Stimulated activated CD4-positive, alpha-beta T cell treated with anti-CD3 and anti-CD28 coated beads, Interleukin-4, amount 100 ng/mL, for 24 hours (primary cell): ENCODE measurements at regions not wholly inside any gene's neighbourhood (a gene's known extent, or its start where the extent isn't known, plus 50 kb on each side); places are given as distances from the start of the nearest gene placed in this dataset.

Source experiments
- DNase-seq: peaks from one replicate; pipeline ENCODE4 v3.0.0-alpha.2; 2020

GRCh38 chr17:71315568-71315967, 805.3 kb upstream of the SOX9 start:
- no peak for DNase-seq

- no peak for DNase-seq
Measured at GRCh38 chr17:71316176-71316897, 804.5 kb upstream of the SOX9 start.

GRCh38 chr17:71320009-71320796, 800.6 kb upstream of the SOX9 start:
- DNase-seq = no peak

- no peak for DNase-seq
Measured at GRCh38 chr17:71325117-71325516, 795.7 kb upstream of the SOX9 start.

- DNase-seq = no peak
Measured at GRCh38 chr17:71325886-71326285, 794.9 kb upstream of the SOX9 start.

GRCh38 chr17:71327376-71328059, 793.3 kb upstream of the SOX9 start:
- no peak for DNase-seq

- no peak for DNase-seq
Measured at GRCh38 chr17:71329310-71330098, 791.3 kb upstream of the SOX9 start.

GRCh38 chr17:71330099-71330375, 790.8 kb upstream of the SOX9 start:
- DNase-seq = no peak

GRCh38 chr17:71331754-71332325, 789.0 kb upstream of the SOX9 start:
- DNase-seq = no peak

- DNase-seq = no peak
Measured at GRCh38 chr17:71334048-71334751, 786.6 kb upstream of the SOX9 start.

GRCh38 chr17:71335212-71335611, 785.6 kb upstream of the SOX9 start:
- DNase-seq = no peak

- no peak for DNase-seq
Measured at GRCh38 chr17:71337938-71338337, 782.9 kb upstream of the SOX9 start.

- no peak for DNase-seq
Measured at GRCh38 chr17:71338396-71338795, 782.4 kb upstream of the SOX9 start.

- no peak for DNase-seq
Measured at GRCh38 chr17:71339206-71339605, 781.6 kb upstream of the SOX9 start.

- no peak for DNase-seq
Measured at GRCh38 chr17:71342737-71343136, 778.1 kb upstream of the SOX9 start.

- DNase-seq = no peak
Measured at GRCh38 chr17:71349908-71350600, 770.8 kb upstream of the SOX9 start.

GRCh38 chr17:71360301-71360700, 760.5 kb upstream of the SOX9 start:
- DNase-seq = no peak

GRCh38 chr17:71361656-71362450, 759.0 kb upstream of the SOX9 start:
- DNase-seq = no peak

GRCh38 chr17:71363661-71364060, 757.2 kb upstream of the SOX9 start:
- no peak for DNase-seq

GRCh38 chr17:71371809-71372208, 749.0 kb upstream of the SOX9 start:
- DNase-seq = no peak

GRCh38 chr17:71375948-71376347, 744.9 kb upstream of the SOX9 start:
- no peak for DNase-seq
